Testis (tissue), 2 donors: ENCODE measurements at regions not wholly inside any gene's neighbourhood (a gene's known extent, or its start where the extent isn't known, plus 50 kb on each side); places are given as distances from the start of the nearest gene placed in this dataset.

Source experiments
- POLR2A ChIP-seq: fragments of 450-650 bp; IDR thresholded peaks from one replicate; pipeline ENCODE4 v1.6.1; 2017; ENCODE audit warnings: antibody characterized with exemption, mild to moderate bottlenecking, moderate library complexity
- TF ChIP-seq, protein P1 (sequence below), 3 experiments: fragments of 450-650 bp in 2 of 3; fragments of 200-600 bp in 1 of 3; sonication (generic) in 1 of 3; IDR thresholded peaks; one replicate each; pipeline ENCODE4 v1.5.1; 2016 to 2019; ENCODE audit warnings: antibody characterized with exemption in 3 of 3, mild to moderate bottlenecking in 2 of 3, moderate library complexity in 1 of 3

DNA sequence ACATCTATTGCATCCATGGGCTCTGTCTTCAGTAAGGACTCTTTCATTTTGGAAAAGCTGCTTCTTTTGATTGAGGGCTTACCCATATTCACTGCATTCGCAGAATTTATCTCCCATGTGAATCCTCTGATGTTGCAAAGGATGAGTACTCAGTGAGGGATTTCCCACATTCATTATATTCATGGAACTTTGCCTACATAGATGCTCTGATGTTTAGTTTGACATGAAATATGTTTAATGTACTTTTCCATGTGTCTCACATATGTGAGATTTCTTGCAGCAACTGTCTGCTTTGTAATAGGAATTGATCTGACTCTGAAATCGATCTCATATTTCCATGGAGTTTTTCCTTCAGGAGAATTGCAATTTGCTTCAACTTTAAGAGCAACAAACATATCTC is 1699.6 kb upstream of the FLRT2 start:
- TF ChIP-seq, protein P1, sequence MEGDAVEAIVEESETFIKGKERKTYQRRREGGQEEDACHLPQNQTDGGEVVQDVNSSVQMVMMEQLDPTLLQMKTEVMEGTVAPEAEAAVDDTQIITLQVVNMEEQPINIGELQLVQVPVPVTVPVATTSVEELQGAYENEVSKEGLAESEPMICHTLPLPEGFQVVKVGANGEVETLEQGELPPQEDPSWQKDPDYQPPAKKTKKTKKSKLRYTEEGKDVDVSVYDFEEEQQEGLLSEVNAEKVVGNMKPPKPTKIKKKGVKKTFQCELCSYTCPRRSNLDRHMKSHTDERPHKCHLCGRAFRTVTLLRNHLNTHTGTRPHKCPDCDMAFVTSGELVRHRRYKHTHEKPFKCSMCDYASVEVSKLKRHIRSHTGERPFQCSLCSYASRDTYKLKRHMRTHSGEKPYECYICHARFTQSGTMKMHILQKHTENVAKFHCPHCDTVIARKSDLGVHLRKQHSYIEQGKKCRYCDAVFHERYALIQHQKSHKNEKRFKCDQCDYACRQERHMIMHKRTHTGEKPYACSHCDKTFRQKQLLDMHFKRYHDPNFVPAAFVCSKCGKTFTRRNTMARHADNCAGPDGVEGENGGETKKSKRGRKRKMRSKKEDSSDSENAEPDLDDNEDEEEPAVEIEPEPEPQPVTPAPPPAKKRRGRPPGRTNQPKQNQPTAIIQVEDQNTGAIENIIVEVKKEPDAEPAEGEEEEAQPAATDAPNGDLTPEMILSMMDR (IDR thresholded peaks at IDR 0.05): no peak
- TF ChIP-seq POLR2A: no peak
